ENCODE measurements at regions not wholly inside any gene's neighbourhood (a gene's known extent, or its start where the extent isn't known, plus 50 kb on each side); places are given as distances from the start of the nearest gene placed in this dataset.

- H3K27ac ChIP-seq: no peak overlapping the region
- H3K4me1 ChIP-seq: no peaks in the 10 kb centered on the region
- H3K27me3 ChIP-seq: no peaks in the 10 kb centered on the region
- no peaks in the 10 kb centered on the region for H3K9me3 ChIP-seq
- H3K4me3 ChIP-seq: no peak overlapping the region
- WGBS, 2 donors (ENCODE audit: low coverage in 1 of 2): 100% methylated on average over 1 of the region's 1 CpG
- TF ChIP-seq POLR2A (IDR thresholded peaks at IDR 0.05): no peak
- no peak for DNase-seq
- in situ Hi-C loops (cut with MboI; ENCODE audit: low pct_ligation_motif_present in 1 of 4, low pct_unique_long_range_greater_than_20kb in 1 of 4, low sequenced_read_pairs in 3 of 4): no loop called here
- intact Hi-C loops (cut with DNase I; ENCODE audit: low total_unique reads): no loop called here
- no peaks in the 10 kb centered on the region for H3K36me3 ChIP-seq
Observed at GRCh38 chr2:7329465-7329864, 412.3 kb downstream of the RNF144A start.

GRCh38 chr2:7333189-7333765 lies 416.1 kb downstream of the RNF144A start:
- Histone ChIP-seq H3K4me3 (no peak overlapping the region), H3K27me3 (no peaks in the 10 kb centered on the region), H3K4me1 (no peaks in the 10 kb centered on the region), H3K36me3 (no peaks in the 10 kb centered on the region), H3K27ac (no peak overlapping the region), H3K9me3 (no peaks in the 10 kb centered on the region)
- TF ChIP-seq CTCF (IDR thresholded peaks at IDR 0.05) (no peak), POLR2A (IDR thresholded peaks at IDR 0.05) (no peak), POLR2AphosphoS5 (IDR thresholded peaks at IDR 0.05) (no peak), EP300 (IDR thresholded peaks at IDR 0.05; ENCODE audit: low read depth) (no peak)
- DNase-seq: no peak
- whole genome bisulfite sequencing, 2 donors (ENCODE audit: low coverage in 1 of 2): 24 to 34% methylated on average over 2 of the region's 2 CpGs
- in situ Hi-C loops (cut with MboI; ENCODE audit: low pct_ligation_motif_present in 1 of 4, low pct_unique_long_range_greater_than_20kb in 1 of 4, low sequenced_read_pairs in 3 of 4): no loop called here
- intact Hi-C loops (cut with DNase I; ENCODE audit: low total_unique reads): no loop called here

GRCh38 chr2:7333960-7334493 lies 416.8 kb downstream of the RNF144A start:
- intact Hi-C loops (cut with DNase I; ENCODE audit: low total_unique reads) (no loop called here), in situ Hi-C loops (cut with MboI; ENCODE audit: low pct_ligation_motif_present in 1 of 4, low pct_unique_long_range_greater_than_20kb in 1 of 4, low sequenced_read_pairs in 3 of 4) (no loop called here)
- WGBS, 2 donors (ENCODE audit: low coverage in 1 of 2): 38 to 42% methylated on average over 5 of the region's 5 CpGs
- no peak overlapping the region for H3K4me3 ChIP-seq
- no peaks in the 10 kb centered on the region for H3K36me3 ChIP-seq
- H3K4me1 ChIP-seq: no peaks in the 10 kb centered on the region
- H3K27ac ChIP-seq: no peak overlapping the region
- TF ChIP-seq POLR2A (IDR thresholded peaks at IDR 0.05): no peak
- TF ChIP-seq EP300 (IDR thresholded peaks at IDR 0.05; ENCODE audit: low read depth): no peak
- no peak for TF ChIP-seq POLR2AphosphoS5 (IDR thresholded peaks at IDR 0.05)
- no peak for TF ChIP-seq CTCF (IDR thresholded peaks at IDR 0.05)
- no peaks in the 10 kb centered on the region for H3K27me3 ChIP-seq
- DNase-seq: no peak
- no peaks in the 10 kb centered on the region for H3K9me3 ChIP-seq

GRCh38 chr2:7338961-7339360 lies 421.7 kb downstream of the RNF144A start:
- no peak for TF ChIP-seq EP300 (IDR thresholded peaks at IDR 0.05; ENCODE audit: low read depth)
- no peak for TF ChIP-seq CTCF (IDR thresholded peaks at IDR 0.05)
- no peak for TF ChIP-seq POLR2AphosphoS5 (IDR thresholded peaks at IDR 0.05)
- H3K4me3 ChIP-seq: no peak overlapping the region
- H3K4me1 ChIP-seq: no peaks in the 10 kb centered on the region
- no peaks in the 10 kb centered on the region for H3K27me3 ChIP-seq
- in situ Hi-C loops (cut with MboI; ENCODE audit: low pct_ligation_motif_present in 1 of 4, low pct_unique_long_range_greater_than_20kb in 1 of 4, low sequenced_read_pairs in 3 of 4): no loop called here
- no peaks in the 10 kb centered on the region for H3K36me3 ChIP-seq
- 51 to 78% methylated on average over 3 of the region's 3 CpGs for WGBS, 2 donors (ENCODE audit: low coverage in 1 of 2)
- H3K27ac ChIP-seq: no peak overlapping the region
- intact Hi-C loops (cut with DNase I; ENCODE audit: low total_unique reads): no loop called here
- no peak for DNase-seq
- no peaks in the 10 kb centered on the region for H3K9me3 ChIP-seq

- Histone ChIP-seq H3K27ac (no peak overlapping the region), H3K36me3 (no peaks in the 10 kb centered on the region), H3K9me3 (no peaks in the 10 kb centered on the region), H3K4me1 (no peaks in the 10 kb centered on the region), H3K4me3 (no peak overlapping the region), H3K27me3 (no peaks in the 10 kb centered on the region)
- TF ChIP-seq POLR2A (IDR thresholded peaks at IDR 0.05) (no peak), POLR2AphosphoS5 (IDR thresholded peaks at IDR 0.05) (no peak), EP300 (IDR thresholded peaks at IDR 0.05; ENCODE audit: low read depth) (no peak), CTCF (IDR thresholded peaks at IDR 0.05) (no peak)
- intact Hi-C loops (cut with DNase I; ENCODE audit: low total_unique reads): no loop called here
- no peak for DNase-seq
- WGBS, 2 donors (ENCODE audit: low coverage in 1 of 2): 73 to 79% methylated on average over 3 to 4 of the region's 4 CpGs
- in situ Hi-C loops (cut with MboI; ENCODE audit: low pct_ligation_motif_present in 1 of 4, low pct_unique_long_range_greater_than_20kb in 1 of 4, low sequenced_read_pairs in 3 of 4): no loop called here
Observed at GRCh38 chr2:7346336-7346735, 429.1 kb downstream of the RNF144A start.
